T1000 (cell line): ENCODE measurements at regions not wholly inside any gene's neighbourhood (a gene's known extent, or its start where the extent isn't known, plus 50 kb on each side); places are given as distances from the start of the nearest gene placed in this dataset.
"Not testable (repeated sequence)": the region's sequence is repeated elsewhere in the genome, so short reads cannot be mapped to it uniquely, and the experiment has no call there.

Experiments
- DNase-seq: peaks from one replicate; lab custom pipeline; 2025; ENCODE audit warnings: mixed read lengths; lab: John Stamatoyannopoulos, UW

- DNase-seq: no peak
These were observed 109.9 kb downstream of the UTRN start for GRCh38 chr6:144395014-144395413.

GRCh38 chr6:144395826-144396225 is 110.7 kb downstream of the UTRN start:
- no peak for DNase-seq

DNA sequence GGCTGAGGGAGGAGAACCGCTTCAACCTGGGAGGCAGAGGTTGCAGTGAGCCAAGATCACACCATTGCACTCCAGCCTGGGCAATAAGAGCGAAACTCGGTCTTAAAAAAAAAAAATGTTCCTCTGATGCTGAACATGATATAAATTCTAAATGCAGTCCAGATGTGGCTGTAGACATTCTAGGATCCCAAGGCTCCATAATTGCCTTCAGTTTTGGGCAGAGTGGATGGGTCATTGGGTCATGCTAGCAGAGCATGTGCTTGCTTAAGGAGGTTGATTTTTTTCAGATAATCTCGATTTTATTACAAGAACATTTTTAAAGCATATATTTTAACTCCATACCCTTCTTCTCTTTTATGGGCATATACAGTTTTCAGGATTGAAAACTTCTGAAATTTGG is 112.0 kb downstream of the UTRN start:
- DNase-seq: no peak

- no peak for DNase-seq
These were observed 115.2 kb downstream of the UTRN start for GRCh38 chr6:144400321-144400720.

DNA sequence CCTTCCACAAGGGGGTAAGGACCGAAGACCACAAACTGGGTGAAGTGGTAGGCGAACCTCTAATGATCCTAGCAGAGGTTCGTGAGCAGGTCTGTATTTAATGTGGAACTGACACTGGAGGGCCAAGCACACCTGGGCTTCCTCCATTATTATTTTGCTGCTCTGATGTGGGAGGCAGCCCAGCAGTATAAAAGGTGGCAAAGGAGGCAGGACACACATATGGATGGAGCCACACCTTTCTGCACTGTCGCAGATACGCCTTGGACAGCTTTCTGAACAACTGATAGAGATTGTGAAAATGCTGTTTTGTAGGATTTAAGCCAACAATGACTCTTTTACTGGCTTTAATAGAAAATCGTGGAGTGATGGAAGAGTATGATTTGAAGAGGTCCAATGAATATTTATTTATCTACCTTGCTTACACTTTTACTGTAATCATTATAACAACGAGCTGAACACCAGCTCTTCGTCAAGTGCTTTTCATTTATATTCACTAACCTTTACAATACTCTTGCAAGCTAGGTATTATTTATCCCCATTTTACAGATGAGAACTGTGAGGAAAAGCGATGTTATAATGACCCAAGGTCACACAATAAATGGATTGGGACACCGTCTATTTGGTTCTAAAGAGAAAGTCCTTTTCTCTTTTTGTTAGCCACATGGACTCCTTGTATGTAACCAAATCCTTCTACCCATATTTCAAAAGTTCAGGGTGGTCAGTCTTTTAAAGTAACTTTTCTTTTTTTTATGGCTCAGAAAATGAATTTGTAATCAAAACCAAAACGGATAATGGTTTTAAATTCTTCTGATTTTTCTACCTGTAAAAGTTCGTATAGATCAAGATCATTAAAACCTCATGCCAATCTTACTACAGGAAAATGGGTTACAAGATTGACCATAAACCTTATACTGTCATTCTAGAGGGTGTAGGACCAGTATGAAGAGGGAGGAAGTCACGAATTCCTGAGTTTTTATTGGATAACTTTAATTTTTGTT is 116.9 kb downstream of the UTRN start:
- DNase-seq: no peak

DNA sequence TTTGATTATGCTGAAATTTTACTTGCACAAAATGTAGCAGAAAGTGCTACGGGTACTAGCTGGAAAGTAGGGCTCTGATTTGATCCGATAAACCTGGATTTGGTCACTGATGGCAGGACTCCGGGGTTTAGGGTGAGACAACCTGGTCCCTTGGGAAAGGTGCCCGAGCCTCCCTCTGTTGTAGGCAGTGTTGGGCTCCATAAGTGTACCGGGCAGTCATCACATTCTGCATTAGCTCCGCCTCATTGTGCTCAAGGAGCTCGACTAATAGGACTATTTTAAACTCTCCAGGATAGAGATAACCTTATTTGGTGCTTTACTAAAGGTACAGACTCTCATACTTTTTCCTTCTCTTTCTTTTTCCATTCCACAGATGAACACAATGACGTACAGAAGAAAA is 117.6 kb downstream of the UTRN start:
- DNase-seq: no peak

DNA sequence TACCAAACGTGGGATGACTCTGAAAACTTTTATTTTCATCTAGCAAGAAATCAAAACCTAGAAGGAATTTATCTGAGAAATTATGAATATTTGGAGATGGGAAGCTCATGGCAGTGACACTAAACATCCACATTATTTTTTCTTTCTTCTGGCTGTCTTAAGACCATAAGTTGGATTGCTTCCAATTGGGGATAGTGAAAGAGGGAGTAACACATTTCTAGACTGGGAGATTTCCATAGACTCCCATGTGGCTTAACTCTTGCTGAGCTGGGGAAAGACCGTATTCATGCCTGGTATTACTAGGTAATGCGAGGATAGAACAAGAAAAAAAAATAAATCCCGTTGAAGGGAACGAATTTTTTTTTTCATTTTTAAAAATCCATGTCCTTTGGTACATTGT is 120.0 kb downstream of the UTRN start:
- DNase-seq: no peak

DNA sequence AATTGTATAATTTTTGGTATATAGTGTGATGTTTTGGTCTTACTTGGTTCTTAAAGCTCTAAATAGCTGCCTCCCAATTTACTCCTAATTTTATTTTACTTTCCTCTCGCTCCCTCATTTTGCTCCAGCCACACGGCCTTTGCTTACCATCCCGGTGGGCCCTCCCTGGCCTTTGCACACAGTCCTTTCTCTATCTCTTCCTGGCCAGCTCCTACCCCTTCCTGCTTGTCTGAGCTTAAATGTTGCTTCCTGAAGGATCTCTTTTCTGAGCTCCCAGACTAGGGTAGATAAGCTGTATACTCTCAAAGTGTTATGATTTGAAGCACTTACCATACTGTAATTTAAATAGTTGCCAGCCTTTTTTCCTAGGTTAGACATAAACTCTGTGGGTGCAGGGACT is 121.7 kb downstream of the UTRN start:
- DNase-seq: no peak

- DNase-seq: no peak
These were observed 123.0 kb downstream of the UTRN start for GRCh38 chr6:144408161-144408560.

GRCh38 chr6:144410059-144410458 is 124.9 kb downstream of the UTRN start:
- DNase-seq: no peak

- not testable (repeated sequence) for DNase-seq
These were observed 125.4 kb downstream of the UTRN start for GRCh38 chr6:144410574-144410973.

DNA sequence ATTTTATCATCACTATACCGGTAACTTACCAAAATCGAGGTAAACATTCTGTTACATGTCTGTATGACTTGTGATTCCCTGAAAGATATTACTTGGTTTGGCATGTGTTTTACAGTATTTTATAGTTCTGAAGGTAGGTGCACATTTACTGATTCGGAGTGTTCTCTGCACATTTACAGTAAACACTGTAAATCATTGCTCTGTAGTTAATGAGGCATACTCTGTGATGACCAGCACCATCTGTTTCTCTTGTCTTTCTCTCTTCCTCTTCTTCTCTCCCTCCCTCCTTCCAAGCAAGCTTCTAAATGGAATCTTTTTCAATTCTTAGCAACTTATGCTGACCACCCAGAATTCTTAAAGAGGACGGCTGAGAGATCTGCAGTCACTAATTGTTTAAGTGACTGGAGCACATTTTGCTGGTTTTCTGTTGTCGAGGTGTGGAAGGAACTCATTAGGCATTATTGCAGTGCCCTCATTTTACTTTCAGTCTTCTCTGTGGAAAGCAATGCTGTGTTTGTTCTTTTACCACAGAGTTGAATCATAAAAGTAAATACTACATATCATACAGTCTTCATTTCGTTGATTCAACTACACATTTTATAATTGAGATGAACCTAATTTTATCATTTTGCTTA is 126.5 kb downstream of the UTRN start:
- no peak for DNase-seq

- DNase-seq: peak; percentile 20
These were observed 128.3 kb downstream of the UTRN start for GRCh38 chr6:144413418-144413817.

- no peak for DNase-seq
These were observed 129.9 kb downstream of the UTRN start for GRCh38 chr6:144415014-144415413.

- DNase-seq: no peak
These were observed 130.7 kb downstream of the UTRN start for GRCh38 chr6:144415835-144416237.

- no peak for DNase-seq
These were observed 131.1 kb downstream of the UTRN start for GRCh38 chr6:144416244-144416643.

- no peak for DNase-seq
These were observed 131.6 kb downstream of the UTRN start for GRCh38 chr6:144416773-144417172.

DNA sequence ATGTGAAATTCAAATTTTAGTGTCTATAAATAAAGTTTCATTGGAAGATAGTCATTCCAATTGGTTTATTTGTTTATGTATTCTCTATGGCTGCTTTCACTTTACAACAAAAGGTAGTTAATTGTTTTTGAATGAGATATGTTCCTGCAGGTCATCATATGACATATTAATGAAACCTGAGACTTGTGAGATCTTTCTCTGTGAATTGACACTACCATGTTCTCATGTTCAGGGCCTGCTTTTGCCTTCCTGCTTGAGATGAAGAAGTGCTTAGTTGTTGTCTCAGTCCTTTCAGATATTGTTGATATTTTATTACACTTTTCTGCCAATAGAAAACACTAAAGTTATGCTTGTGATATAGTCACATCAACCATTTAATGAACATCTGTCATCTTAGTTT is 132.5 kb downstream of the UTRN start:
- no peak for DNase-seq

DNA sequence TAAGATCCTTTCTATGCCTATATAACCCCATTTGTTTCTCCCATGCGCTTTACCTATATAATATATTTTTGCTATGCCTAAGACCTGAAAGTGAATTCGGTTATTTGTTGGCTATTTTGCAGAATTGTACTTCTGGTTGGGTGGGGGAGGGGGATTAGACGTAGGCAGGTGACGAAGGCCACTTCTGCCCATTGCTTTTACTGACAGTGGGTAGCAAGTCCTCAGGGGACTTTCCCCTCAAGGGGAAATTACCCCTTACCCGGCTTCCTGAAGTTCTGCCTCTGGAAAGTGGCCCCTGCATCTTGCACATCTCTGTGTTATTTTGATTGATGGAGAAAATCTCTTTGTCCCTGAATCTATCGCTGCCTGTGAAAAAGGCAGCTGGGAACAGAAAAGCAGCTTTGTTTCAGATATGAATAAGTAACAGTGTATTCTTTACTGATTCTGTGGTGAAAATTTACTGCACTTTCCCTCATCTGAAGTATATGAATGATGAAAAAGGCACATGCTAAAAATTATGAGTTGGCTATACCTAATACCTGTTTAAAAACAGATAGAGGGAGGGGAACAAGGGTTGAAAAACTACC is 133.9 kb downstream of the UTRN start:
- no peak for DNase-seq

DNA sequence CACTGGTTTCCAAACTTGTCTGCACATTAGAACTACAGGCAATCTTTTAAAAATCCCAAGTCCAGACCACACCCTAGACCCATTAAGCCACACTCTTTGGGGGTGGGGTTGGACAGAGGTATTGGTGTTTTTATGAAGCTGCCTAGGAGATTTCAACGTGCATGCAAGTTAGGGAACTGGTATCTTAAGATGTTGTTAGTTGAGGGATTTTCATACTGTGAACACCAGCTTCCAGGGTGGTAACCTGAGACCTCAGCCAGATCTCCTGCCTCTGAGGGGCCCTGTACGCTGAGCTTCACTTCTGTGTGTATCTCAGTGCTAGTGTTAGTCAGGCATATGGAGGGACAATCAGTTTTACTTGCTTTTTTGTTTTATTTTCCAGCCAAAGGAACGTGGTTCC is 138.0 kb downstream of the UTRN start:
- DNase-seq: no peak

DNA sequence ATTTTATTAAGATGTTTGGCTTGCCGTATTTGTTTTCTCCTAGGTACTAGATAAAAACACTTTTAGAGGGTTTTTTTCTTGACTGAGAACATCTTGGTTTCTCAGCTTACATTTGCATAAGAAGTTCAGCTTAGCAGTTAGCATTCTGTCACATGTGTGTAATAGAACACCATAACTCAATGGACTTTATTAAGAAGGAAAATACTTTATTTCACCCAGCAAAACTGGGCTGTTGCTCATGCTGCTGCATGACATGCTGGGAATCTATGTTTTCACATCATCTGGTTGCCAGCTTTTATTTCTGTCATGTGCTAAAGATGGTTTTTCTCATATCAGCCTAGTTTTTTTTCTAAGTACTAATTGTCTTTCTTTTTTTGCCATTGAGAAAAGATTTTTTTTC is 144.6 kb downstream of the UTRN start:
- no peak for DNase-seq

DNA sequence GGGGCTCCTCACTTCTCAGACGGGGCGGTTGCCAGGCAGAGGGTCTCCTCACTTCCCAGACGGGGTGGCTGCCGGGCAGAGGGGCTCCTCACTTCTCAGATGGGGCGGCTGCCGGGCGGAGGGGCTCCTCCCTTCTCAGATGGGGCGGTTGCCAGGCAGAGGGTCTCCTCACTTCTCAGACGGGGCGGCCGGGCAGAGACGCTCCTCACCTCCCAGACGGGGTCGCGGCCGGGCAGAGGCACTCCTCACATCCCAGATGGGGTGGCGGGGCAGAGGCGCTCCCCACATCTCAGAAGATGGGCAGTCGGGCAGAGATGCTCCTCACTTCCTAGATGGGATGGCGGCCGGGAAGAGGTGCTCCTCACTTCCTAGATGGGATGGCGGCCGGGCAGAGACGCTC is 148.3 kb downstream of the UTRN start:
- DNase-seq: not testable (repeated sequence)
